ENCODE measurements at regions not wholly inside any gene's neighbourhood (a gene's known extent, or its start where the extent isn't known, plus 50 kb on each side); places are given as distances from the start of the nearest gene placed in this dataset.

GRCh38 chr1:4978660-4979390 lies 324.4 kb downstream of the AJAP1 start:
- H3K27ac Mint-ChIP-seq = no peak overlapping the region
- DNase-seq (no peak), ATAC-seq (ENCODE audit: low read depth) (no peak)
- H3K4me1 Mint-ChIP-seq = no peaks in the 10 kb centered on the region
- no peaks in the 10 kb centered on the region for H3K36me3 Mint-ChIP-seq
- H3K4me3 Mint-ChIP-seq = no peak overlapping the region
- POLR2A ChIA-PET = no interaction called here
- no peaks in the 10 kb centered on the region for H3K9me3 Mint-ChIP-seq
- H3K27me3 Mint-ChIP-seq = peaks cover 2% of the 10 kb centered on the region

GRCh38 chr1:4977701-4978100 lies 323.3 kb downstream of the AJAP1 start:
- no peak overlapping the region for H3K4me3 Mint-ChIP-seq
- DNase-seq (no peak), ATAC-seq (ENCODE audit: low read depth) (no peak)
- H3K27me3 Mint-ChIP-seq = peaks cover 2% of the 10 kb centered on the region
- POLR2A ChIA-PET = no interaction called here
- H3K36me3 Mint-ChIP-seq = no peaks in the 10 kb centered on the region
- H3K9me3 Mint-ChIP-seq = no peaks in the 10 kb centered on the region
- no peak overlapping the region for H3K27ac Mint-ChIP-seq
- no peaks in the 10 kb centered on the region for H3K4me1 Mint-ChIP-seq

- Mint-ChIP-seq H3K27ac (no peak overlapping the region), H3K36me3 (no peaks in the 10 kb centered on the region), H3K4me1 (no peaks in the 10 kb centered on the region), H3K9me3 (no peaks in the 10 kb centered on the region), H3K27me3 (peaks cover 2% of the 10 kb centered on the region), H3K4me3 (no peak overlapping the region)
- POLR2A ChIA-PET = no interaction called here
- ATAC-seq (ENCODE audit: low read depth) (no peak), DNase-seq (no peak)
Measured at GRCh38 chr1:4976859-4977440, 322.5 kb downstream of the AJAP1 start.

- no peaks in the 10 kb centered on the region for H3K9me3 Mint-ChIP-seq
- H3K4me3 Mint-ChIP-seq = no peak overlapping the region
- POLR2A ChIA-PET = no interaction called here
- H3K36me3 Mint-ChIP-seq = no peaks in the 10 kb centered on the region
- H3K27ac Mint-ChIP-seq = no peak overlapping the region
- no peaks in the 10 kb centered on the region for H3K4me1 Mint-ChIP-seq
- H3K27me3 Mint-ChIP-seq = peaks cover 2% of the 10 kb centered on the region
- ATAC-seq (ENCODE audit: low read depth) (no peak), DNase-seq (no peak)
Measured at GRCh38 chr1:4975856-4976255, 321.4 kb downstream of the AJAP1 start.

GRCh38 chr1:4974981-4975685 lies 320.7 kb downstream of the AJAP1 start:
- no peak for ATAC-seq (ENCODE audit: low read depth)
- POLR2A ChIA-PET = no interaction called here
- peaks cover 2% of the 10 kb centered on the region for H3K27me3 Mint-ChIP-seq
- no peak overlapping the region for H3K27ac Mint-ChIP-seq
- no peaks in the 10 kb centered on the region for H3K4me1 Mint-ChIP-seq
- no peaks in the 10 kb centered on the region for H3K36me3 Mint-ChIP-seq
- no peak overlapping the region for H3K4me3 Mint-ChIP-seq
- H3K9me3 Mint-ChIP-seq = no peaks in the 10 kb centered on the region
- no peak for DNase-seq

- Mint-ChIP-seq H3K36me3 (no peaks in the 10 kb centered on the region), H3K4me1 (no peaks in the 10 kb centered on the region), H3K27me3 (no peaks in the 10 kb centered on the region), H3K27ac (no peak overlapping the region), H3K9me3 (no peaks in the 10 kb centered on the region), H3K4me3 (no peak overlapping the region)
- DNase-seq = no peak
- ATAC-seq (ENCODE audit: low read depth) = no peak
- POLR2A ChIA-PET = no interaction called here
Measured at GRCh38 chr1:4973341-4973740, 318.9 kb downstream of the AJAP1 start.

- no peaks in the 10 kb centered on the region for H3K4me1 Mint-ChIP-seq
- H3K4me3 Mint-ChIP-seq = no peak overlapping the region
- H3K27me3 Mint-ChIP-seq = no peaks in the 10 kb centered on the region
- no peaks in the 10 kb centered on the region for H3K36me3 Mint-ChIP-seq
- no peaks in the 10 kb centered on the region for H3K9me3 Mint-ChIP-seq
- no peak for DNase-seq
- ATAC-seq (ENCODE audit: low read depth) = no peak
- H3K27ac Mint-ChIP-seq = no peak overlapping the region
- POLR2A ChIA-PET = no interaction called here
Measured at GRCh38 chr1:4972761-4973320, 318.4 kb downstream of the AJAP1 start.

GRCh38 chr1:4971666-4972065 lies 317.3 kb downstream of the AJAP1 start:
- DNase-seq (no peak), ATAC-seq (ENCODE audit: low read depth) (no peak)
- Mint-ChIP-seq H3K4me1 (no peaks in the 10 kb centered on the region), H3K27ac (no peak overlapping the region), H3K36me3 (no peaks in the 10 kb centered on the region), H3K27me3 (no peaks in the 10 kb centered on the region), H3K9me3 (no peaks in the 10 kb centered on the region), H3K4me3 (no peak overlapping the region)
- POLR2A ChIA-PET = no interaction called here

GRCh38 chr1:4970532-4970931 lies 316.1 kb downstream of the AJAP1 start:
- Mint-ChIP-seq H3K27me3 (no peaks in the 10 kb centered on the region), H3K4me1 (no peaks in the 10 kb centered on the region), H3K27ac (no peak overlapping the region), H3K36me3 (no peaks in the 10 kb centered on the region), H3K9me3 (no peaks in the 10 kb centered on the region), H3K4me3 (no peak overlapping the region)
- no peak for DNase-seq
- POLR2A ChIA-PET = no interaction called here
- ATAC-seq (ENCODE audit: low read depth) = no peak

GRCh38 chr1:4969556-4970129 lies 315.2 kb downstream of the AJAP1 start:
- Mint-ChIP-seq H3K4me3 (no peak overlapping the region), H3K9me3 (no peaks in the 10 kb centered on the region), H3K27ac (no peak overlapping the region), H3K27me3 (no peaks in the 10 kb centered on the region), H3K4me1 (no peaks in the 10 kb centered on the region), H3K36me3 (no peaks in the 10 kb centered on the region)
- ATAC-seq (ENCODE audit: low read depth) (no peak), DNase-seq (no peak)
- POLR2A ChIA-PET = no interaction called here

GRCh38 chr1:4965346-4966075 lies 311.1 kb downstream of the AJAP1 start:
- POLR2A ChIA-PET = no interaction called here
- no peak for ATAC-seq (ENCODE audit: low read depth)
- Mint-ChIP-seq H3K4me3 (no peak overlapping the region), H3K27ac (no peak overlapping the region), H3K27me3 (no peaks in the 10 kb centered on the region), H3K36me3 (no peaks in the 10 kb centered on the region), H3K4me1 (no peaks in the 10 kb centered on the region), H3K9me3 (no peaks in the 10 kb centered on the region)
- no peak for DNase-seq

- Mint-ChIP-seq H3K36me3 (no peaks in the 10 kb centered on the region), H3K9me3 (no peaks in the 10 kb centered on the region), H3K27ac (no peak overlapping the region), H3K4me1 (no peaks in the 10 kb centered on the region), H3K4me3 (no peak overlapping the region), H3K27me3 (peaks cover 1% of the 10 kb centered on the region)
- POLR2A ChIA-PET = no interaction called here
- DNase-seq = no peak
- no peak for ATAC-seq (ENCODE audit: low read depth)
Measured at GRCh38 chr1:4964634-4965345, 310.4 kb downstream of the AJAP1 start.

- Mint-ChIP-seq H3K27ac (no peak overlapping the region), H3K4me3 (no peak overlapping the region), H3K27me3 (peaks cover 1% of the 10 kb centered on the region), H3K36me3 (no peaks in the 10 kb centered on the region), H3K9me3 (no peaks in the 10 kb centered on the region), H3K4me1 (no peaks in the 10 kb centered on the region)
- ATAC-seq (ENCODE audit: low read depth) (no peak), DNase-seq (no peak)
- POLR2A ChIA-PET = no interaction called here
Measured at GRCh38 chr1:4963251-4963650, 308.8 kb downstream of the AJAP1 start.
